ENCODE measurements at regions not wholly inside any gene's neighbourhood (a gene's known extent, or its start where the extent isn't known, plus 50 kb on each side); places are given as distances from the start of the nearest gene placed in this dataset.

DNA sequence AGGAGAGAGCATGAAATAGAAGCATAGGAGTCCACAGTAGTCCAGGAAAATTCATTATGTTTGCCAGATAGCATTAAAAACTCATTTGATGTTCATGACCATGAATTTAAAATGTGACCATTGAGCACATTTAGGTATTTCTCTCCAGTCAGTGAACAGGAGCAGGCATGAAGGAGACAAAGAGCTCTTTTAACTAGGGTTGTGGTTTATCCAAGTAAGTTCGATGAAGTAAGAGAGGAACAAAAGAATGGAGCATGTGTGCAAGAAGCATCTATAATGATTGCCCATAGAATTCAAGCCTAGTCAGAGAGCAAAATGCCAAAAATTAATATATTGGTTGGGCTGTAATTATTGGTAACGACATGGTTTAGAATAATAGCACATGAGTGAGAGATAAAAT lies 342.1 kb upstream of the CCDC54 start:
- ATAC-seq = no peak

GRCh38 chr3:107044677-107045076 lies 332.6 kb upstream of the CCDC54 start:
- no peak for ATAC-seq

DNA sequence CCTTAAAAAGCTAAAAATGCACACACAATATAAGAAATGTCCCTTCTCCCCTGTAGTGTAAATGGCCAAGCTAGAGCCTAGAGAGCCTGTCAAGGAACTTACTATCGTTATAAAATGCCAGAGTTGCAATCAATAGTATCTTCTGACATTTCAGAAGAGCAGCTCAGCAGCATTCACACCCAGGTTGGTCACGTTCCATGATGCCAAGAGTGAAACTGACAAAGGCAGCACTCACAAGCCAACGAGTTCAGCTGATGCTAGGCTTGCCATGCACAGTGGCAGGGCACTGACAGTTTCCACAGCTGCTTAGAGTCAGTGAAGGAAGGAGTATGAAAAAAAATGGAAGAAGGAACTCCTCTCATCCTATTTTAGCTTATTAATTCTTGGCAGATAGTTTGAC lies 331.4 kb upstream of the CCDC54 start:
- no peak for ATAC-seq

DNA sequence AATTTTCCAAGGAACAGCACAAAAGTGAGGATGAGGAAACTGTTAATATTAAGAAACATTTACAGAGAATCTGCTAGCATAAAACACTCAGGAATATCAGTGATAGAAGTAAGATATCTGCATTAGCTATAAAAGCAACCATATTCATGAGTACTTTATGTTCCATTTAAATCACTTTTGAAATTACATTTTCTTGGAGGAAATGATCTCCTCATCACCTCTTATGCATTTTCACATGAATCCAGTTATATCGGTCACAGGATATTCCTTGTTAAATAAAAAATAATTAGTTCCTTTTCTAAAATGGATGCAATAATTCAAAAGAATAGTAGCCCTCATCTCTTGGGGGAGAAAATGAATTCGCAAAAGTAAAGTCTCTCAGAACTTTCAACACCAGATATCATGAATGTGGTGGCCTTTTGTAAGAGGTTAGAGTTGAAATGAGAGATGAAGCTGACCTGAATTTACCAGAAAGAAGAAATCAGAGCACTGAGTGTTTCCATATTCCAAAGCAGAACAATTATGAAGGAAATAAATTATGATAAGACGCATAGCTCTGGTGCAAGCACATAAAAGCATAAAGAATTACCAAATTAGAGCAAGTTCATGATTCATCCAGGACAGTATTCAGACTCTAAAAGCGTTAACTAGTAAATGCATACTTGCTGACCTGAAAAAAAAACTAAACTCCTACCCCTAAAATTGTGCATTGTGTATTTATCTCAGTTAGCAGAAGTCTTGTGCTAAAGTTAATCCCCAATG lies 321.9 kb upstream of the CCDC54 start:
- ATAC-seq = no peak

- ATAC-seq = no peak
Measured at GRCh38 chr3:107061466-107061865, 315.8 kb upstream of the CCDC54 start.

DNA sequence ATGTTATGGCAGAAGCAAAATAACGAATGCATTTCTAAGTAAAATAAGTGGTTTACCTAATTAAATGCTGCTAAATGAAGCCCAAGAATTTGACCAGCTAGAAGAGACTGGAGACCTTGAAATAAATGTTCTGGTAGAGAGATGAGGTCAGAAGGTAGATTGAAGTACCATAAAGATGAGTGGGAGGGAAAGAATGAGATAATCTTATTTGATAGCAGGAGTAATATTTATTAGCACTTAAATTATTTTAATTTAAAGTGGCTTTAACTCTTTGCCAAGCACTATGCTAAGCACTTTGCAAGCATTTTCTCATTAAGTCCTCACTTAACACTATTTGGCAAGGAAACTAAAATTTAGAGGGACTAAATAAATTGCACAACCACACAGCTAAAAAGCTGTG lies 314.9 kb upstream of the CCDC54 start:
- no peak for ATAC-seq

DNA sequence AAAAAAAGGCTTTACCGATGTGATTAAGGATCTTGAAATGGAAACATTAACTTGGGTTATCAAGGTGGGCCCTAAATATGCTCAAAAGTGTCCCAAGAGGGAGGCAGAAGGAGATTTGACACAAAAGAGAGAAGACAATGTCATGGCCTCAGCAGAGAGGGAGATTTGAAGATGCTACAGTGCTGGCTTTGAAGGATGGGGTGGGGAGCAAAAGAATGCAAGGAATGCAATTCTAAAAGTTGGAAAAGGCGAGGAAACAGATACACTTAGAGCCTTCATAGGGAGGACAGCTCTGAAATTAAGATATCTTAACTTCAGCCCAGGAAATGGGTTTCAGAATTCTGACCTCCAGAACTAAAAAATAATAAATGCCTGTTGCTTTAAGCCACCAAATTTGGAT lies 314.5 kb upstream of the CCDC54 start:
- ATAC-seq = no peak

- ATAC-seq = no peak
Measured at GRCh38 chr3:107063351-107063750, 313.9 kb upstream of the CCDC54 start.

DNA sequence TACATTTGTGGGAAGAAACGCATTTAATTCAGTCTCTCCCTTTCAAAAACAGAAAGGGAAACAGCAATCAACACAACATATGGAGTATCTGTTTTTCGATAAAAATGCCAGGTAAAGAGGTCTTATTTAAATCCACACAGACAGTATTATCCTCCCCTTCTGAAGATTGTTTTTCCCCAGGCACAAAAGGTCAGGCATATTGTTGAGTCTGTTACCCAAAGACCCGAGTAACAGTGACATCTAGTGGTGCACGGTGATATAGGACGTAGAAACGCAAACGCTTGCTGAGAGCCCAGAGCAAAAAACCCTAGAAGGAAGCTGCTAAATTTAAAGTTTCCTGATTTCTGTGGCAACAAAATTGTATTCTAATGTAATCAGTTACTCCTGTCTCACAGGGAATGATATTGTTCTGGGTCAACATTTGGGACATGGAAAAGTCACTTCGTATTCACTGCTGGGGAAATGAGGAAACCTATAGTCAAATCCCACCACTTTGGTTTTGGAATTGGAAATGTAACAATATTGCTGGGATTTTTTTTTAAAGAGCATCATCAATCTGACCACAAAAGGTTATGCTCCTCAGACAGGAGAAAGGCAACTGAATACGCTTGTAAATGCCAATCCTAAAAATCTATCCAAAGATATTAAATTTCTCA lies 312.7 kb upstream of the CCDC54 start:
- ATAC-seq = peak; percentile 48 to 68

GRCh38 chr3:107065094-107065861 lies 312.0 kb upstream of the CCDC54 start:
- ATAC-seq = no peak

GRCh38 chr3:107067421-107067820 lies 309.8 kb upstream of the CCDC54 start:
- no peak for ATAC-seq

- no peak for ATAC-seq
Measured at GRCh38 chr3:107068980-107069379, 308.3 kb upstream of the CCDC54 start.

DNA sequence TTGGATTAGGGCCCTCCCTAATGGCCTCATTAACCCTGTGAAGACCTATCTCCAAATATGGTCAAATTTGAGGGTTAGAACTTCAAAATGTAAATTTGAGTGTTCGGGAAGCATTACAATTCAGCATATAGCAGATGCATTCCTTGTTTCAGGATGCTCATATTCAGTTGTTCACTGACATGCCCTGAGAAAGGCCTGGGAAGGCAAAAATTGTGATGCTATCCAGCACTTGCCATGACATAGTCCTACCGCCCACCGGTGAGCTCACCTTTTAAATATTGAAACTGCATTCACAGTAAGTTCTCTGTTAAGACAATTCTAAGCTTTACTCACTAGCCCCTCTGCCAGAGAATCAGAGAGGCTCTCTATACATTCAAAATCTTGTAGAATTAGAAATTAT lies 300.3 kb upstream of the CCDC54 start:
- ATAC-seq = no peak

DNA sequence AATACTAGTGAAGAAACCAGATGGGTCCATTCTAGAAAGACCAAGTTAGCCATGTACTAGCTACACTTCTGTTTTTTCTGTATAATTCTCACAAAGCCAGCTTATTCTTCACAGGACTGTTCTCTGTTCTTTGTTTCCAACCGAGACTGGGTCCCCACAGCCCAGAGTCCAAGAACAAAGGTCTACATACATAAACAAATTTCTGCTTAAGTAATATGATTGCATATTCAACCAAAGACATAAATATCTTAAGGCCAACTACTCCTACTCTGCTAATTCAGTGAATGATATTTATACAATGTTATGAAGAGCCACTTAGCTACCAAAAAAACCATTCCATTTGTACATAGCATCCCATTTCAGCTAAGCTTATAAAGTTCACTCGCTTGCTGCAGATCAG lies 299.8 kb upstream of the CCDC54 start:
- ATAC-seq = no peak

GRCh38 chr3:107082527-107082926 lies 294.7 kb upstream of the CCDC54 start:
- no peak for ATAC-seq

DNA sequence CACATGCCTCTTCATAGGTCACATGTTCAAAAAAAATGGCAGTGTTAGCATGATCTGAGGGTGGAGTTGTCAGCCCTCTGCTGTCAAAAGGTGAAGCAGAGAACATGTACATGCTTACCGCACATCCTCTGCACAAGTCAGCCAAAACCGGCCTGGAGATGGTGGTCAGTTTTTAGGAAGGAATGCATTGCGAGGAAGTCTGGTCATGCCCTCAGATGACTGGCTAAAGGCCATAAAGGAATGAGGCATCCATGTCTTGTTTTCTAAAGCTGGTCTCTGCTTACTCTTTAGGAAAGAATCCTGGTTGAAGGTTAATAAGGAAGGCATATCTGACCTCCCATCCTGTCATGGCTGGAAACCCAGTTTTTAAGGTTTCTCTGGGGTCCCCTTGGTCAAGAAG lies 292.0 kb upstream of the CCDC54 start:
- ATAC-seq = no peak

GRCh38 chr3:107092121-107092520 lies 285.1 kb upstream of the CCDC54 start:
- no peak for ATAC-seq

DNA sequence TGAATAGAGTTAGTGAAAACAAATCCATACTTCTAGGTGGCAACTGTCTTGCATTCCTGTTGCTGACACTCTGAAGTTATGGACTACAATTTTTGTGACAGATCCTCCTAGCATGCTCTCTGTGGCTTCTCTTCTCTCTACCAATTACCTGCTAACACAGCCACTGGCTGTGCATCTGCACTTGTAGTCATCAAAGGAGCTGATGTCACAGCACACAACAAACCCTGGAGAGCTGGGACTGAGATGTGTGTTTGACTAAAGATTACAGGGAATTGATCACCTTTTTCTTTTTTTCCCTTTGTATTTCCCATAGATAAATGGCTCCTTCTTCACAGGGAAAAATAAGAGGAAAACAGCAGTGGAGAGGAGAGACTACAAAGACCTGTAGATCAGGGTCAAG lies 278.4 kb upstream of the CCDC54 start:
- no peak for ATAC-seq

GRCh38 chr3:107100137-107100536 lies 277.1 kb upstream of the CCDC54 start:
- ATAC-seq = no peak

DNA sequence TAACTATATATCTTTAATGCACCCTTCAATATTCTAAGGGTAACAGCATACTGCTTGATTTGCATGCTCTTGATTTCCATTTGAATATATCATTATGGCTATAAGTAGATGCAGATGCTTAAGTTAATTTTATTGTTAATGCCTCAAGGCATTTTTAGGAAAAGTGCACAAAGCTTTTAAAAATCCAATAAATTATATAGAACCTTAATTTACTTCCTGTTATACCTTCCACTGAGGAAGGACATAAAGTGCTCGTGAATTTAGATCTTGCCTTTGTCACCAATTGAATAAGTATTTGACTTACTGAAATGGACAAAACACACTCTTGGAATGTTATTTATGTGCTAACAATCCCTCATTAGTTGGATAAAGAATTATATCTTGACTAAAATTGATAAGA lies 276.7 kb upstream of the CCDC54 start:
- no peak for ATAC-seq

DNA sequence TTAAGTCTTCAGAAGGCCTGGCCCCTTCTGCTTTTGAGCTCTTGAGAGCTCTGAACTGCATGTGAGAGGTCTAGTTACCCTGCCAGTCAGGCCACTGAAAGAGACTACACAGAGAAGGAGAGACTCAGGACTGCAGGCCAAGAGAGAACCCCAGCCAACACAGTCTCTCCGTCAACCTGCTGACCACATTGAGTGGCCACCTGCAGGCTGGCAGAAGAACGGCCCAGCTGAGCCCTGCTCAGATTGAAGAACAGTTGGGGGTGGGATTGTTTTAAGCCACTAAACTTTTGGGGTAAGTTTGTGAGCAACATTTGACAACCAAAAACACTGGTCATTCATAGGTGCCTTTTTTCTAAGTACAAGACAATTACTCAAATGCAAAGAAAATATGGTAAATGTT lies 273.5 kb upstream of the CCDC54 start:
- no peak for ATAC-seq

DNA sequence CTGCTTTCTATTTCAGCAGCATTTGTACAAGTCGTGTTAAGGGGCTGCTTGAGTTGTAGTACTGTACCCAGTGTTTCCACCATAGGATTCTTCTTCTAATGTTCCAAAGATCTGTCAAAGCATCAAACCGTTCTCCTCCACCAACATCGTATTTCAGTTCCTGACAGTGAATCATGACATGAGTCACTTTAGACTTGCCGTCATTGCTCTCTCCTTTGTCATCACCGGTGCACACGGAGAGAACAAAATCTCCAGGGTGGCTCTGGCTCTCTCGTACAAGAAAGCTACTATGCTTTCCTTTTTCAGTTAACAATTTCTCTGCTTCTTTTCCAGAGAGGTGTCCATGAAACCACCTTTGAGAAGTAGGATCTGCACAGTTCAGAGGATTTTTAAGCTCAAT lies 270.9 kb upstream of the CCDC54 start:
- ATAC-seq = no peak

- no peak for ATAC-seq
Measured at GRCh38 chr3:107106907-107107306, 270.3 kb upstream of the CCDC54 start.

Measured in activated CD4-positive, CD25-positive, alpha-beta regulatory T cell treated with anti-CD3 and anti-CD28 coated beads, Interleukin-2, amount 50 U/mL, for 24 hours (primary cell).